NT2/D1 (cell line): ENCODE measurements at regions not wholly inside any gene's neighbourhood (a gene's known extent, or its start where the extent isn't known, plus 50 kb on each side); places are given as distances from the start of the nearest gene placed in this dataset.
"Not testable (repeated sequence)": the region's sequence is repeated elsewhere in the genome, so short reads cannot be mapped to it uniquely, and the experiment has no call there.

Source experiments
- DNase-seq: peaks from one replicate; pipeline ENCODE4 v3.0.0-alpha.2; 2011; ENCODE audit warnings: low read depth, low spot score
- H3K27me3 ChIP-seq: 2 replicates; pipeline ENCODE4 v1.6.0; 2011; ENCODE audit warnings: mild to moderate bottlenecking; ENCODE audit not compliant: insufficient read length, insufficient read depth
- H3K36me3 ChIP-seq: 2 replicates; pipeline ENCODE4 v1.6.1; 2011; ENCODE audit warnings: mild to moderate bottlenecking, low read length, mixed read lengths; ENCODE audit not compliant: insufficient read depth, insufficient read length
- H3K4me1 ChIP-seq: 2 replicates; pipeline ENCODE4 v1.5.1; 2011; ENCODE audit not compliant: insufficient read depth, insufficient read length
- H3K4me3 ChIP-seq: 2 replicates; pipeline ENCODE4 v1.5.1; 2011; ENCODE audit warnings: low read depth; ENCODE audit not compliant: insufficient read length
- H3K9ac ChIP-seq: 2 replicates; pipeline ENCODE4 v1.6.0; 2011; ENCODE audit warnings: low read depth; ENCODE audit not compliant: insufficient read length
- H3K9me3 ChIP-seq: 2 replicates; pipeline ENCODE4 v1.5.1; 2011; ENCODE audit warnings: mild to moderate bottlenecking, low read length; ENCODE audit not compliant: insufficient read depth
- SUZ12 ChIP-seq: IDR thresholded peaks from 2 replicates; pipeline ENCODE4 v1.6.1; 2011; ENCODE audit not compliant: insufficient read length, insufficient read depth; ENCODE audit errors: extremely low read depth
- YY1 ChIP-seq: IDR thresholded peaks from 2 replicates; pipeline ENCODE4 v1.6.1; 2011; ENCODE audit not compliant: insufficient read length, insufficient read depth
- ZNF274 ChIP-seq: IDR thresholded peaks from 2 replicates; pipeline ENCODE4 v1.6.1; 2011; ENCODE audit warnings: mild to moderate bottlenecking, low read depth, low read length

- TF ChIP-seq ZNF274 = no peak
- TF ChIP-seq YY1 = no peak
- no peak for TF ChIP-seq SUZ12
- no peaks in the 10 kb centered on the region for H3K9me3 ChIP-seq
- no peaks in the 10 kb centered on the region for H3K4me1 ChIP-seq
- no peak overlapping the region for H3K9ac ChIP-seq
- H3K27me3 ChIP-seq = no peaks in the 10 kb centered on the region
- H3K4me3 ChIP-seq = no peak overlapping the region
- no peak for DNase-seq
- no peaks in the 10 kb centered on the region for H3K36me3 ChIP-seq
Measured at GRCh38 chr10:44259090-44259874, 125.6 kb downstream of the CXCL12 start.

- Histone ChIP-seq H3K9ac (no peak overlapping the region), H3K9me3 (no peaks in the 10 kb centered on the region)
Measured at GRCh38 chr10:44258460-44259089, 126.3 kb downstream of the CXCL12 start.

GRCh38 chr10:44258019-44258418 is 126.9 kb downstream of the CXCL12 start:
- Histone ChIP-seq H3K9me3 (no peaks in the 10 kb centered on the region), H3K36me3 (no peaks in the 10 kb centered on the region), H3K4me1 (no peaks in the 10 kb centered on the region), H3K9ac (no peak overlapping the region), H3K27me3 (no peaks in the 10 kb centered on the region), H3K4me3 (no peak overlapping the region)
- no peak for DNase-seq
- TF ChIP-seq SUZ12 = no peak
- TF ChIP-seq ZNF274 = no peak
- TF ChIP-seq YY1 = no peak

More at GRCh38 chr10:44258460-44259089, 126.3 kb downstream of the CXCL12 start:
- DNase-seq = no peak
- Histone ChIP-seq H3K36me3 (no peaks in the 10 kb centered on the region), H3K4me1 (no peaks in the 10 kb centered on the region), H3K27me3 (no peaks in the 10 kb centered on the region), H3K4me3 (no peak overlapping the region)
- TF ChIP-seq SUZ12 (no peak), YY1 (no peak), ZNF274 (no peak)

- H3K9me3 ChIP-seq = no peaks in the 10 kb centered on the region
- TF ChIP-seq YY1 (no peak), ZNF274 (no peak), SUZ12 (no peak)
- H3K27me3 ChIP-seq = no peaks in the 10 kb centered on the region
- no peaks in the 10 kb centered on the region for H3K36me3 ChIP-seq
- no peaks in the 10 kb centered on the region for H3K4me1 ChIP-seq
- DNase-seq = no peak
- no peak overlapping the region for H3K4me3 ChIP-seq
- H3K9ac ChIP-seq = no peak overlapping the region
Measured at GRCh38 chr10:44253769-44254462, 131.0 kb downstream of the CXCL12 start.

- H3K4me1 ChIP-seq, H3K27me3 ChIP-seq, DNase-seq, H3K9me3 ChIP-seq, H3K9ac ChIP-seq, H3K4me3 ChIP-seq, H3K36me3 ChIP-seq: not testable (repeated sequence)
Measured at GRCh38 chr10:44252631-44253030, 132.3 kb downstream of the CXCL12 start.

GRCh38 chr10:44249933-44250332 is 135.0 kb downstream of the CXCL12 start:
- H3K27me3 ChIP-seq, H3K4me3 ChIP-seq, DNase-seq, H3K9ac ChIP-seq, H3K9me3 ChIP-seq, H3K4me1 ChIP-seq, H3K36me3 ChIP-seq: not testable (repeated sequence)

GRCh38 chr10:44249490-44249889 is 135.4 kb downstream of the CXCL12 start:
- Histone ChIP-seq H3K4me3 (no peak overlapping the region), H3K4me1 (no peaks in the 10 kb centered on the region), H3K9ac (no peak overlapping the region), H3K36me3 (no peaks in the 10 kb centered on the region), H3K9me3 (no peaks in the 10 kb centered on the region), H3K27me3 (no peaks in the 10 kb centered on the region)
- no peak for TF ChIP-seq ZNF274
- TF ChIP-seq YY1 = no peak
- no peak for TF ChIP-seq SUZ12
- DNase-seq = no peak

GRCh38 chr10:44246700-44247099 is 138.2 kb downstream of the CXCL12 start:
- not testable (repeated sequence) for H3K4me3 ChIP-seq, H3K9ac ChIP-seq, H3K9me3 ChIP-seq, DNase-seq, H3K4me1 ChIP-seq, H3K27me3 ChIP-seq, H3K36me3 ChIP-seq

GRCh38 chr10:44246287-44246686 is 138.6 kb downstream of the CXCL12 start:
- H3K9me3 ChIP-seq, H3K4me3 ChIP-seq, H3K27me3 ChIP-seq, DNase-seq, H3K9ac ChIP-seq, H3K4me1 ChIP-seq, H3K36me3 ChIP-seq: not testable (repeated sequence)
